Thoracic aorta (tissue), 2 donors: ENCODE measurements at regions not wholly inside any gene's neighbourhood (a gene's known extent, or its start where the extent isn't known, plus 50 kb on each side); places are given as distances from the start of the nearest gene placed in this dataset.

Experiments used
- ATAC-seq: fragments of 150-250 bp; one replicate; pipeline ENCODE4 v1.8.0; 2017; ENCODE audit warnings: low read depth; ENCODE audit not compliant: insufficient number of reproducible peaks, low FRiP score
- DNase-seq: peaks from one replicate; pipeline ENCODE4 v3.0.0-alpha.2; 2020; ENCODE audit warnings: low spot score
- H3K27ac ChIP-seq, 2 donors: fragments of 200-600 bp; sonication (generic); 1 replicate in 1 of 2; 2 replicates in 1 of 2; pipeline ENCODE4 v1.5.1; 2016; ENCODE audit warnings: mild to moderate bottlenecking in 2 of 2, moderate library complexity in 2 of 2
- H3K27me3 ChIP-seq: fragments of 200-600 bp; sonication (generic); replicated peaks from 2 replicates; pipeline ENCODE4 v1.6.0; 2016; ENCODE audit warnings: mild to moderate bottlenecking; ENCODE audit not compliant: insufficient read depth
- H3K36me3 ChIP-seq: fragments of 200-600 bp; sonication (generic); one replicate; pipeline ENCODE4 v1.5.1; 2016
- H3K4me1 ChIP-seq, 2 donors: fragments of 200-600 bp; sonication (generic); 1 replicate in 1 of 2; 2 replicates in 1 of 2; pipeline versions ENCODE4 v1.5.1 to v1.6.0; 2016; ENCODE audit warnings: low read depth in 2 of 2, mild to moderate bottlenecking in 1 of 2; ENCODE audit not compliant: control insufficient read depth in 1 of 2
- H3K4me3 ChIP-seq: fragments of 200-600 bp; sonication (generic); 2 replicates; pipeline ENCODE4 v1.5.1; 2016; ENCODE audit warnings: mild to moderate bottlenecking
- H3K9me3 ChIP-seq: fragments of 200-600 bp; sonication (generic); 2 replicates; pipeline ENCODE4 v1.5.1; 2016
- CTCF ChIP-seq: fragments of 200-600 bp; sonication (generic); IDR thresholded peaks from one replicate; pipeline ENCODE4 v1.5.1; 2019; ENCODE audit warnings: antibody characterized with exemption

DNA sequence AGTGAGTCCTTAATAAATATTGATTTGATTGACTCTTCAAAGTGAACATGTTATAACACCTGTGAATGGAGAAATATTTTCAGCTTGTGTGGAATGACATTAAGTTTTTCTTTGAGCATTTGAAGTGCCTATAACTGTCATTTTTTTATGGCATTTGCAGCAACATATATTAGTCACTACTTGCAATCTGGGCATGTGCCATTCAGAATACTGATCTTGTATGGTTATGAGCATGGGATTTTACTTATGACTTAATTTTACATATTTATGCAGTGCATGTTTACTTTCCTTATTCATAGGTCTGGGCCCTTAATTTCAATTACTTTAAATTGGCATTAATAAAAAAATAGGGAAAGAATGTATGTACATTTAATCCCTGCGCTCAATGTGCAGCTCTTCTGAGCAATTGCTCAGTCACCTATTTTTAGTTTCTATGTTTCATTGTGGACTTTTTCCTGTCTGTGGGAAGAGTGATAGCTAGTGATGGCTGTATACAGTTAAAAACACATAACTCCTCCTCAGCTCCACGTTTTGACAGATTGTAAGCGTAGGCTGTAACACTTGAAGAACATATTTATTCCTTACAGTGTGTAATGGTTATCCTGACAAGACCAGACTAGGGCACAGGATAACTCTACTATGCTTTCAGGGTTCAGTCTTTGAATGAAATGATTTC is 339.6 kb downstream of the SNAPC1 start:
- Histone ChIP-seq H3K9me3 (no peaks in the 10 kb centered on the region), H3K27me3 (no peaks in the 10 kb centered on the region), H3K4me1 (no peaks in the 10 kb centered on the region), H3K36me3 (no peaks in the 10 kb centered on the region), H3K27ac (no peak overlapping the region), H3K4me3 (no peak overlapping the region)
- DNase-seq (no peak), ATAC-seq (no peak)
- TF ChIP-seq CTCF = no peak

DNA sequence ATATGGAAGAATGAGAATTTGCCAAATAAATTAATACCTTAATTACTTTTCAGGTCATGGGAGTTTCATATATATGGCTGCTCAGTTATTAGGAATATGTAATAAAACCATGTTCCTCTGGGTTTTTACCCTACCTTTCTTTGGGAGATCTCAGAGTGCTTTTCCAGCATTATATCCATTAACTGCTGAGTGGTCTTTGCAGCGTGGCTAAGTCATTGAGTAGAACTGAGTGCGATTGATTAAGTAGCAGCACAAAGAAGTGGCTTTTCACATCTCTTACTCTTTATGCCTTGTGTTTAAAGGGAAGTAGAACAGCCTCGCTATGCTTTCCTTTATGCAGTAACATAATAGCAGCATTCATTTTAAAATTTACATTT is 340.1 kb downstream of the SNAPC1 start:
- DNase-seq (no peak), ATAC-seq (no peak)
- Histone ChIP-seq H3K4me1 (no peaks in the 10 kb centered on the region), H3K36me3 (no peaks in the 10 kb centered on the region), H3K4me3 (no peak overlapping the region), H3K27ac (no peak overlapping the region), H3K9me3 (no peaks in the 10 kb centered on the region), H3K27me3 (no peaks in the 10 kb centered on the region)
- no peak for TF ChIP-seq CTCF

DNA sequence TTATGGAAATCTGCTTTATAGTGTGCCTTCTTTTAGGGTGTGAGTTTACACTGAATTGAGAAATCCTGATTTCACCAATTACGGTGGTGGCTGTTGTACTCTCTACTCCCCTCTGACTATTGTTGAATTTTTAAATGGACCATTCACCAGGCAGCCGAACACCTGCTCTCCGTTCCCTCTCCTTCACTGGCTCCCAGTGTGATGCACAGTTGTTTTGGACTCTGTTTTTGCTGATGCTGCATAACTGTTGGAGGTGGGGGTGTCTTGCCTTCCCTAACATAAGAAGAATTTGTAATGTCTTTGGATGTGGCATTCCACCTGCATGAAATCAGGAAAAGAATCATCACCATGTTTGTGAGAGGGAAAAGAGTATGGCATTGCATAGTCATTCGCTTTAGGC is 341.2 kb downstream of the SNAPC1 start:
- no peak overlapping the region for H3K27ac ChIP-seq
- no peak for TF ChIP-seq CTCF
- no peak overlapping the region for H3K4me3 ChIP-seq
- DNase-seq (no peak), ATAC-seq (no peak)
- no peaks in the 10 kb centered on the region for H3K27me3 ChIP-seq
- H3K36me3 ChIP-seq = no peaks in the 10 kb centered on the region
- H3K9me3 ChIP-seq = no peaks in the 10 kb centered on the region
- H3K4me1 ChIP-seq = no peaks in the 10 kb centered on the region

GRCh38 chr14:62110941-62111340 is 348.7 kb downstream of the SNAPC1 start:
- H3K4me1 ChIP-seq = no peaks in the 10 kb centered on the region
- no peaks in the 10 kb centered on the region for H3K36me3 ChIP-seq
- TF ChIP-seq CTCF = no peak
- H3K27me3 ChIP-seq = no peaks in the 10 kb centered on the region
- ATAC-seq (no peak), DNase-seq (no peak)
- H3K4me3 ChIP-seq = no peak overlapping the region
- no peak overlapping the region for H3K27ac ChIP-seq
- no peaks in the 10 kb centered on the region for H3K9me3 ChIP-seq

- no peaks in the 10 kb centered on the region for H3K36me3 ChIP-seq
- H3K4me3 ChIP-seq = peak overlapping the region; percentile 48
- H3K27me3 ChIP-seq = no peaks in the 10 kb centered on the region
- no peaks in the 10 kb centered on the region for H3K9me3 ChIP-seq
- ATAC-seq = no peak
- no peak for DNase-seq
- no peak overlapping the region for H3K27ac ChIP-seq
- no peaks in the 10 kb centered on the region for H3K4me1 ChIP-seq
- TF ChIP-seq CTCF = no peak
Measured at GRCh38 chr14:62117010-62117750, 355.0 kb downstream of the SNAPC1 start.
